ENCODE measurements at regions not wholly inside any gene's neighbourhood (a gene's known extent, or its start where the extent isn't known, plus 50 kb on each side); places are given as distances from the start of the nearest gene placed in this dataset.

DNA sequence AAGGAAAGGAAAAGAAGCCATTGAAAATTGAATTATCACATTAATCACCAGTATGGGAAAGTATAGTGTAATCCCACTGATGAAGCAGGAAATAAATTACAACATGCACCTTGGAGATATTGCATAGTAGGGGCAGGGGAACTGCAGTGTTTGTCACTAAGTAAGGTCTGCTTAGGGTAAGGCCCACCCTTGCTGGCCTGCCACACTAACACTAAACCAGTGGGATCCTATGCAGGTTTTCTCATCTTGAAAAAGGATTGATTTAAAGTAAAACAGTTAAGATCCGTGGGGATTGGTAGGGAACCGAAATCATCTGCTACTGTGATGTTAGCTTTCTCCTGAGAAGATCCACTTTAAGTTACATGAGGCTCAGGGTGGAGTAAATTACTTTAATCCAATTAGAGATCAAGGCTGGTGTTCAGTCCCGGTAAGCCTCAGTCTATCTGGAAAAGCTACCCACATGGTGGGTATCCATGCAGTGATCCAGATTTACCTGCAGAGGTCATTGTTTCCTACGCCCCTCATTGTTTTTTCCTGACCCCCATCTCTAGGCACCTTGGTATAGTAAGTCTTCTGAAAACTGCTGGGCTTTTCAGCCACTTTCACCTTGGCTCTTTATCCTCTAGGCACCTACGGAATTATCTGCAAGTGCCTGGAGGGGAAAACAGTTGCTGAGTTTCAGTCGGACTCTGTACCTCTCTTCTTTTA, 1014.9 kb upstream of the ATXN8OS start:
- H3K27me3 ChIP-seq: no peaks in the 10 kb centered on the region
- TF ChIP-seq POLR2A (IDR thresholded peaks at IDR 0.05): no peak
- TF ChIP-seq POLR2AphosphoS5 (IDR thresholded peaks at IDR 0.05): no peak
- TF ChIP-seq EP300 (IDR thresholded peaks at IDR 0.05): no peak
- TF ChIP-seq, protein P1, sequence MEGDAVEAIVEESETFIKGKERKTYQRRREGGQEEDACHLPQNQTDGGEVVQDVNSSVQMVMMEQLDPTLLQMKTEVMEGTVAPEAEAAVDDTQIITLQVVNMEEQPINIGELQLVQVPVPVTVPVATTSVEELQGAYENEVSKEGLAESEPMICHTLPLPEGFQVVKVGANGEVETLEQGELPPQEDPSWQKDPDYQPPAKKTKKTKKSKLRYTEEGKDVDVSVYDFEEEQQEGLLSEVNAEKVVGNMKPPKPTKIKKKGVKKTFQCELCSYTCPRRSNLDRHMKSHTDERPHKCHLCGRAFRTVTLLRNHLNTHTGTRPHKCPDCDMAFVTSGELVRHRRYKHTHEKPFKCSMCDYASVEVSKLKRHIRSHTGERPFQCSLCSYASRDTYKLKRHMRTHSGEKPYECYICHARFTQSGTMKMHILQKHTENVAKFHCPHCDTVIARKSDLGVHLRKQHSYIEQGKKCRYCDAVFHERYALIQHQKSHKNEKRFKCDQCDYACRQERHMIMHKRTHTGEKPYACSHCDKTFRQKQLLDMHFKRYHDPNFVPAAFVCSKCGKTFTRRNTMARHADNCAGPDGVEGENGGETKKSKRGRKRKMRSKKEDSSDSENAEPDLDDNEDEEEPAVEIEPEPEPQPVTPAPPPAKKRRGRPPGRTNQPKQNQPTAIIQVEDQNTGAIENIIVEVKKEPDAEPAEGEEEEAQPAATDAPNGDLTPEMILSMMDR (IDR thresholded peaks at IDR 0.05): no peak
- H3K9me3 ChIP-seq: no peaks in the 10 kb centered on the region
- DNase-seq: no peak
- no peak overlapping the region for H3K4me3 ChIP-seq
- WGBS, 2 donors: 63 to 70% methylated on average over 6 of the region's 6 CpGs
- no peaks in the 10 kb centered on the region for H3K4me1 ChIP-seq
- no peaks in the 10 kb centered on the region for H3K36me3 ChIP-seq
- no peak for ATAC-seq (ENCODE audit: low FRiP score in 2 of 2)
- no peak overlapping the region for H3K27ac ChIP-seq

DNA sequence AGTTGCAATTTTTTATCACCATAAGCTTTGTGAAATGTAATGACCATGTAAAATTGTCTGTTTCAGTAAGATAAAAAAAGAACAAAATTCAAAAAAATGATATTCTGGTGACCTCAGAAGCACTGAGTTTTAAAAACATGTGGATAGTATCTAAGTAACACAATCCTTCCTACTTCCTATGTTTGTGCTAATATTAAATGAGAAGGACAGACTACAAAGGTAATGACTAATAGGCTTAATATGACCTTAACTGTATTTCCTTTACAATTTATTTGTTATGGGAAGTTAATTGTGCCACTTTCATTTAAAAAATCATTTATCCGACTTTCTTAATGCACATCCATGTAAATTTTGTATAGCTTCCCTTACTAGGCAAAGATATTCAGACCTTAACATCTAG, 1030.4 kb upstream of the ATXN8OS start:
- Histone ChIP-seq H3K36me3 (no peaks in the 10 kb centered on the region), H3K4me3 (no peak overlapping the region), H3K9me3 (no peaks in the 10 kb centered on the region), H3K4me1 (no peaks in the 10 kb centered on the region), H3K27me3 (no peaks in the 10 kb centered on the region), H3K27ac (no peak overlapping the region)
- WGBS, 2 donors: 64 to 73% methylated on average over 1 of the region's 1 CpG
- DNase-seq: no peak
- no peak for ATAC-seq (ENCODE audit: low FRiP score in 2 of 2)
- TF ChIP-seq EP300 (IDR thresholded peaks at IDR 0.05) (no peak), POLR2AphosphoS5 (IDR thresholded peaks at IDR 0.05) (no peak), POLR2A (IDR thresholded peaks at IDR 0.05) (no peak)
- TF ChIP-seq, protein P1 (IDR thresholded peaks at IDR 0.05): no peak

DNA sequence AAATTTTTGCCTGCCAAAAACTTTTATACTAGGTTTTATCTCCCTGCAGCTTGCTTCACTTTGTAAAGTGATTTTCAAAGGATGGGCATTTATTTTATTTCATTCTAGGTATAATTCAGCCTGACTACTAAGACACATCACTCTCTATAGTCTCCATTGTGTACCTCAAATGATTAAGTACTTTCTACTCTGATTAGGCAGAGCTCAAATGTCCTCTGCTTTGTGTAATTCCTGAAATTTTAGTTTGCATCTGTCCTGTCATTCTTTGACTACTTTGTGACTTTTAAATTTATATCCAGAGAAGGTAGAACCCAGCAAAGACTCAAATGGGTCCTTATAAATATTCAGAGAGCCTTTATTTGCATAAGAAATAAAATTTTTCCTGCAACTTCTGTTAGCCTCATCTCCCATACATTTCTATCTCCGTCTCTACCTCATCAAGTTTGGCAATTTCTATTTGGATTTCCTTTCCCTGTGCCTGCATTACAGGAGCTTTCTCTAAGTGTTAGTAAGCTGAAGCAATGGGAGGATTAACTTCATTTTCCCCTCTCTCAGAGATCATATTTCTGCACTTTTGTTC, 1038.0 kb upstream of the ATXN8OS start:
- 63 to 81% methylated on average over 1 of the region's 1 CpG for WGBS, 2 donors
- no peak for DNase-seq
- H3K27ac ChIP-seq: no peak overlapping the region

DNA sequence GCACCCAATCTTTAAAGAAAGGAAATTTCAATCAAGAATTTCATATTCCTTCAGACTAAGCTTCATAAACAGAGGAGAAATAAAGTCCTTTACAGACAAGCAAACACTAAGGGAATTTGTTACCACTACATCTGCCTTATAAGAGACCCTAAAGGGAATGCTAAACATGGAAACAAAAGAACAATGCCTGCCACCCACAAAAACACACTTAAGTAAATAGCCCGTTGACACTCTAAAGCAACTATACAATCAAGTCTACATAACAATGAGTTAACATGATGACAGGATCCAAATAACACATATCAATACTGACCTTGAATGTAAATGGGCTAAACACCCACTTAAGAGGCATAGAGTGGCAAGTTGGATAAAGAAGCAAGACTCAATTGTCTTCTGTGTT, 1056.9 kb upstream of the ATXN8OS start:
- 71 to 86% methylated on average over 1 of the region's 1 CpG for WGBS, 2 donors
- Histone ChIP-seq H3K27ac (no peak overlapping the region), H3K4me3 (no peak overlapping the region), H3K27me3 (no peaks in the 10 kb centered on the region), H3K9me3 (peaks cover 0 to 8% (median 2%) of the 10 kb centered on the region in 4 donors), H3K36me3 (no peaks in the 10 kb centered on the region), H3K4me1 (no peaks in the 10 kb centered on the region)
- TF ChIP-seq, protein P1 (IDR thresholded peaks at IDR 0.05): no peak
- TF ChIP-seq POLR2A (IDR thresholded peaks at IDR 0.05): no peak
- TF ChIP-seq EP300 (IDR thresholded peaks at IDR 0.05): no peak
- TF ChIP-seq POLR2AphosphoS5 (IDR thresholded peaks at IDR 0.05): no peak
- no peak for DNase-seq
- no peak for ATAC-seq (ENCODE audit: low FRiP score in 2 of 2)

More for the DNA sequence above, 1038.0 kb upstream of the ATXN8OS start:
- Histone ChIP-seq H3K27me3 (no peaks in the 10 kb centered on the region), H3K9me3 (no peaks in the 10 kb centered on the region), H3K36me3 (no peaks in the 10 kb centered on the region), H3K4me1 (no peaks in the 10 kb centered on the region), H3K4me3 (no peak overlapping the region)
- TF ChIP-seq EP300 (IDR thresholded peaks at IDR 0.05): no peak
- TF ChIP-seq, protein P1 (IDR thresholded peaks at IDR 0.05): no peak
- TF ChIP-seq POLR2A (IDR thresholded peaks at IDR 0.05): no peak
- no peak for TF ChIP-seq POLR2AphosphoS5 (IDR thresholded peaks at IDR 0.05)
- ATAC-seq (ENCODE audit: low FRiP score in 2 of 2): no peak

DNA sequence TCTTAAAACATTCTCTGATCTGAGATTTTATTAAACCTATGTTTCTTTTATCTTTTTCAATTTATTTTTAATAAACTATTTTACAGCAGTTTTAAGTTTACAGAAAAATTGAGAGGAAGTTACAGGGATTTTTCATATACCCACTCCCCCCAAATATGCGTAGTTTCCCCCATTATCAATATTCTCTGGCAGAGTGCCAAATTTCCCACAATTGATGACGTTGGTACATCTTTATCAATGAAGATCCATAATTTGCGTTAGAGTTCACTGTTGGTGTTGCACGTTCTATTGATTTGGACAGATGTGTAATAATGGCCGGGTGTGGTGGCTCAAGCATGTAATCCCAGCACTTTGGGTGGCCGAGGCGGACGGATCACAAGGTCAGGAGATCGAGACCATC, 1063.0 kb upstream of the ATXN8OS start:
- Histone ChIP-seq H3K9me3 (no peaks in the 10 kb centered on the region), H3K27me3 (no peaks in the 10 kb centered on the region), H3K27ac (no peak overlapping the region), H3K4me1 (no peaks in the 10 kb centered on the region), H3K36me3 (no peaks in the 10 kb centered on the region), H3K4me3 (no peak overlapping the region)
- no peak for DNase-seq
- ATAC-seq (ENCODE audit: low FRiP score in 2 of 2): no peak
- WGBS, 2 donors: 94 to 97% methylated on average over 9 of the region's 9 CpGs
- TF ChIP-seq, protein P1 (IDR thresholded peaks at IDR 0.05): no peak
- TF ChIP-seq POLR2AphosphoS5 (IDR thresholded peaks at IDR 0.05) (no peak), EP300 (IDR thresholded peaks at IDR 0.05) (no peak), POLR2A (IDR thresholded peaks at IDR 0.05) (no peak)

All from upper lobe of left lung (tissue), 6 donors.